ENCODE measurements at regions not wholly inside any gene's neighbourhood (a gene's known extent, or its start where the extent isn't known, plus 50 kb on each side); places are given as distances from the start of the nearest gene placed in this dataset.

GRCh38 chr15:58235961-58236360 lies 97.8 kb downstream of the AQP9 start:
- DNase-seq, result no peak

- DNase-seq, result no peak
Measured at GRCh38 chr15:58240191-58240932, 102.2 kb downstream of the AQP9 start.

- no peak for DNase-seq
Measured at GRCh38 chr15:58241872-58242271, 103.7 kb downstream of the AQP9 start.

- DNase-seq, result no peak
Measured at GRCh38 chr15:58243070-58243469, 104.9 kb downstream of the AQP9 start.

GRCh38 chr15:58244536-58244935 lies 106.4 kb downstream of the AQP9 start:
- DNase-seq, result no peak

GRCh38 chr15:58246041-58246440 lies 107.9 kb downstream of the AQP9 start:
- no peak for DNase-seq

GRCh38 chr15:58247855-58248842 lies 110.0 kb downstream of the AQP9 start:
- DNase-seq, result no peak

- DNase-seq, result no peak
Measured at GRCh38 chr15:58249646-58250312, 111.6 kb downstream of the AQP9 start.

GRCh38 chr15:58252586-58253323 lies 114.6 kb downstream of the AQP9 start:
- no peak for DNase-seq

- DNase-seq, result no peak
Measured at GRCh38 chr15:58257776-58258325, 119.7 kb downstream of the AQP9 start.

- DNase-seq, result no peak
Measured at GRCh38 chr15:58258501-58259292, 120.5 kb downstream of the AQP9 start.

GRCh38 chr15:58260205-58260724 lies 122.1 kb downstream of the AQP9 start:
- no peak for DNase-seq

GRCh38 chr15:58260725-58261267 lies 122.6 kb downstream of the AQP9 start:
- no peak for DNase-seq

GRCh38 chr15:58261368-58261767 lies 123.2 kb downstream of the AQP9 start:
- DNase-seq, result no peak

- no peak for DNase-seq
Measured at GRCh38 chr15:58264053-58264971, 126.1 kb downstream of the AQP9 start.

GRCh38 chr15:58267051-58267450 lies 128.9 kb downstream of the AQP9 start:
- no peak for DNase-seq

- DNase-seq, result no peak
Measured at GRCh38 chr15:58268746-58269267, 130.6 kb downstream of the AQP9 start.

GRCh38 chr15:58269455-58270414 lies 131.6 kb downstream of the AQP9 start:
- peak in 1 of 2 experiments; percentile 39 for DNase-seq
